GM08714 (cell line): ENCODE measurements at regions not wholly inside any gene's neighbourhood (a gene's known extent, or its start where the extent isn't known, plus 50 kb on each side); places are given as distances from the start of the nearest gene placed in this dataset.

ENCODE experiments used
- H3K4me3 ChIP-seq: fragments of 200-500 bp; sonication (Bioruptor generic); 2 replicates; pipeline ENCODE4 v1.5.1; 2014; ENCODE audit warnings: mild to moderate bottlenecking, low read length, inconsistent platforms
- ZNF274 ChIP-seq: IDR thresholded peaks from 2 replicates; pipeline ENCODE4 v1.6.1; 2012; ENCODE audit warnings: mild to moderate bottlenecking, low read depth, low read length

- TF ChIP-seq ZNF274 = no peak
- H3K4me3 ChIP-seq = no peak overlapping the region
Measured at GRCh38 chr3:148582126-148582525, 115.6 kb upstream of the AGTR1 start.

GRCh38 chr3:148583793-148584192 lies 113.9 kb upstream of the AGTR1 start:
- no peak for TF ChIP-seq ZNF274
- no peak overlapping the region for H3K4me3 ChIP-seq

- TF ChIP-seq ZNF274 = no peak
Measured at GRCh38 chr3:148584438-148584837, 113.3 kb upstream of the AGTR1 start.

GRCh38 chr3:148585671-148586379 lies 111.9 kb upstream of the AGTR1 start:
- H3K4me3 ChIP-seq = no peak overlapping the region
- TF ChIP-seq ZNF274 = no peak

More at GRCh38 chr3:148584438-148584837, 113.3 kb upstream of the AGTR1 start:
- H3K4me3 ChIP-seq = no peak overlapping the region

GRCh38 chr3:148588291-148588690 lies 109.4 kb upstream of the AGTR1 start:
- H3K4me3 ChIP-seq = no peak overlapping the region
- TF ChIP-seq ZNF274 = no peak

GRCh38 chr3:148591525-148591924 lies 106.2 kb upstream of the AGTR1 start:
- TF ChIP-seq ZNF274 = no peak
- no peak overlapping the region for H3K4me3 ChIP-seq

- no peak for TF ChIP-seq ZNF274
- H3K4me3 ChIP-seq = no peak overlapping the region
Measured at GRCh38 chr3:148598619-148599018, 99.1 kb upstream of the AGTR1 start.

- TF ChIP-seq ZNF274 = no peak
Measured at GRCh38 chr3:148599481-148599880, 98.2 kb upstream of the AGTR1 start.

GRCh38 chr3:148600440-148600839 lies 97.3 kb upstream of the AGTR1 start:
- no peak for TF ChIP-seq ZNF274
- H3K4me3 ChIP-seq = no peak overlapping the region

More at GRCh38 chr3:148599481-148599880, 98.2 kb upstream of the AGTR1 start:
- H3K4me3 ChIP-seq = no peak overlapping the region

- H3K4me3 ChIP-seq = no peak overlapping the region
- TF ChIP-seq ZNF274 = no peak
Measured at GRCh38 chr3:148600902-148601765, 96.6 kb upstream of the AGTR1 start.

- no peak overlapping the region for H3K4me3 ChIP-seq
- TF ChIP-seq ZNF274 = no peak
Measured at GRCh38 chr3:148601766-148602685, 95.7 kb upstream of the AGTR1 start.

- no peak overlapping the region for H3K4me3 ChIP-seq
- TF ChIP-seq ZNF274 = no peak
Measured at GRCh38 chr3:148604270-148605085, 93.2 kb upstream of the AGTR1 start.

- no peak overlapping the region for H3K4me3 ChIP-seq
- no peak for TF ChIP-seq ZNF274
Measured at GRCh38 chr3:148605521-148605920, 92.2 kb upstream of the AGTR1 start.
